Progenitor cell of endocrine pancreas (in vitro differentiated cells): ENCODE measurements at regions not wholly inside any gene's neighbourhood (a gene's known extent, or its start where the extent isn't known, plus 50 kb on each side); places are given as distances from the start of the nearest gene placed in this dataset.

Experiments
- DNase-seq: peaks from one replicate; pipeline ENCODE4 v3.0.0; 2021; ENCODE audit warnings: low spot score; ENCODE audit not compliant: unreplicated experiment
- H3K27ac Mint-ChIP-seq: 2 replicates; pipeline ENCODE4 v1.8.0; 2021; ENCODE audit warnings: mild to moderate bottlenecking, moderate library complexity, mixed read lengths
- H3K27me3 Mint-ChIP-seq: 2 replicates; pipeline ENCODE4 v1.8.0; 2021; ENCODE audit warnings: mixed read lengths
- H3K36me3 Mint-ChIP-seq: 2 replicates; pipeline ENCODE4 v1.8.0; 2022; ENCODE audit warnings: mixed read lengths; ENCODE audit not compliant: insufficient read depth
- H3K4me1 Mint-ChIP-seq: 2 replicates; pipeline ENCODE4 v1.8.0; 2021; ENCODE audit warnings: low read depth, mixed read lengths
- H3K4me3 Mint-ChIP-seq: 2 replicates; pipeline ENCODE4 v1.8.0; 2021; ENCODE audit warnings: low read depth, mild to moderate bottlenecking, moderate library complexity, mixed read lengths
- H3K9me3 Mint-ChIP-seq: 2 replicates; pipeline ENCODE4 v1.8.0; 2021; ENCODE audit warnings: low read depth, mixed read lengths
- TF ChIP-seq, protein P1 (sequence below): fragments of 200-600 bp; sonication (generic); IDR thresholded peaks from one replicate; pipeline ENCODE4 v1.5.0; 2021; ENCODE audit warnings: antibody characterized with exemption, mild to moderate bottlenecking; ENCODE audit not compliant: unreplicated experiment

DNA sequence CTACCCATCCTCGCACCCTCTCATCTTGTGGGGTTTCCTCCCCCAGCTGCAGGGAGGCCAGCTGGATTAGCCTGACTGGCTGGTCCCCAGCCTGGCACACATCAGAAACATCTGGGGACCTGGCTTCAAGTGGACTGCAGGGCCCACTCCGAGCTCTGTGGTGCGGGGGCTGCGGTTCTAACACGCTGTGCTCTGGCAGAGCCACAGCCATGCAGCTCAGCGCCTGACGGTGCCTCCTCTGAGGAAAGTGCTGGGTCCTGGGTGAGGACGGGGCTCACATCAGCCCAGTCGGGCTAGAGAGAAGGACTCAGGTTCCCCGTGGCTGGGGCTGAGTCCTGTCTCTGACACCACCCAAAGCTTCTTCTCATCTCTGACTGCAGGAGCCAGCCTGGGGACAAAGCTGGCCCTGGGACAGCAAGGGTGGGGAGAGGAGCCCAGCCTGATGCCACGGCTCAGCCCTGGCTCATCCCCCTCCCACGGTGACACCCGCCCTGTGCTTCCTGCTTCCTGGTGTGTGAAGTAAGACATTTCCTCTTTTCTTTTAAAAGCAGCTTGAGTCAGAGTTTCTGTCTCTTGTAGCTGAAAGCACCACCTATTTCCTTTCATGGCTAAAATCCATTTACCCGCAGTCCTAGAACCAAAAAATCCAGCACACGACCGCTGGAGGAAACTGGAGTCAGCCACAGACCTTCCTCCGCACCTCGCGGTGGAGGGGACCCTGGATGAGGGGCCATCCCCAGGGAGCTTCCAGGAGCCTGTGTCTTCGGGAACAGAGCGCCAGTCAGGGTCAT, 127.4 kb upstream of the AFDN start:
- H3K4me1 Mint-ChIP-seq = peaks cover 27% of the 10 kb centered on the region
- H3K4me3 Mint-ChIP-seq = no peak overlapping the region
- H3K27ac Mint-ChIP-seq = peak overlapping the region; percentile 71
- no peak for DNase-seq
- no peaks in the 10 kb centered on the region for H3K27me3 Mint-ChIP-seq
- TF ChIP-seq, protein P1, sequence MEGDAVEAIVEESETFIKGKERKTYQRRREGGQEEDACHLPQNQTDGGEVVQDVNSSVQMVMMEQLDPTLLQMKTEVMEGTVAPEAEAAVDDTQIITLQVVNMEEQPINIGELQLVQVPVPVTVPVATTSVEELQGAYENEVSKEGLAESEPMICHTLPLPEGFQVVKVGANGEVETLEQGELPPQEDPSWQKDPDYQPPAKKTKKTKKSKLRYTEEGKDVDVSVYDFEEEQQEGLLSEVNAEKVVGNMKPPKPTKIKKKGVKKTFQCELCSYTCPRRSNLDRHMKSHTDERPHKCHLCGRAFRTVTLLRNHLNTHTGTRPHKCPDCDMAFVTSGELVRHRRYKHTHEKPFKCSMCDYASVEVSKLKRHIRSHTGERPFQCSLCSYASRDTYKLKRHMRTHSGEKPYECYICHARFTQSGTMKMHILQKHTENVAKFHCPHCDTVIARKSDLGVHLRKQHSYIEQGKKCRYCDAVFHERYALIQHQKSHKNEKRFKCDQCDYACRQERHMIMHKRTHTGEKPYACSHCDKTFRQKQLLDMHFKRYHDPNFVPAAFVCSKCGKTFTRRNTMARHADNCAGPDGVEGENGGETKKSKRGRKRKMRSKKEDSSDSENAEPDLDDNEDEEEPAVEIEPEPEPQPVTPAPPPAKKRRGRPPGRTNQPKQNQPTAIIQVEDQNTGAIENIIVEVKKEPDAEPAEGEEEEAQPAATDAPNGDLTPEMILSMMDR = no peak
- peaks cover 2% of the 10 kb centered on the region for H3K9me3 Mint-ChIP-seq
- H3K36me3 Mint-ChIP-seq = no peaks in the 10 kb centered on the region

GRCh38 chr6:167700199-167700598, 126.5 kb upstream of the AFDN start:
- peaks cover 27% of the 10 kb centered on the region for H3K4me1 Mint-ChIP-seq
- H3K9me3 Mint-ChIP-seq = no peaks in the 10 kb centered on the region
- DNase-seq = no peak
- no peak overlapping the region for H3K27ac Mint-ChIP-seq
- TF ChIP-seq, protein P1 = no peak
- no peak overlapping the region for H3K4me3 Mint-ChIP-seq
- no peaks in the 10 kb centered on the region for H3K36me3 Mint-ChIP-seq
- no peaks in the 10 kb centered on the region for H3K27me3 Mint-ChIP-seq

DNA sequence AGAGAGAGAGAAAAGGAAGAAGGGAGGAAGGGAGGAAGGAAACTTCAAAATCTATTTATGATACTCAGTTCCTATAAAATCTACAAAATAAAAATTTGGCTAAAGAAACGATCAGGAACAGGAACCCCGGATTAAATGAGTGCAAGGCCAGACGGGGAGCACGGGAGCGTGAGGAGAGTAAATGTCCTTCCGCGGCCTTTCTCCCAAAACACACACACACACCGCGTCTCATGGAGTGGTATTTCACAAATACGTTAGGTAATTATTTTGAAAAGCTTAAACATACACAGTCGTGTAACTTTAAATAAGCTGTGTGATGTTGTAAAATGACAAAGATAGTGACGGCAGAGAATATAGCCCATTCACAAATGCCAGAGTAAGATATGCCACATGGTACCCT, 125.7 kb upstream of the AFDN start:
- H3K27ac Mint-ChIP-seq = peak overlapping the region; percentile 82
- no peak overlapping the region for H3K4me3 Mint-ChIP-seq
- H3K9me3 Mint-ChIP-seq = no peaks in the 10 kb centered on the region
- TF ChIP-seq, protein P1 = no peak
- no peak for DNase-seq
- no peaks in the 10 kb centered on the region for H3K36me3 Mint-ChIP-seq
- H3K27me3 Mint-ChIP-seq = no peaks in the 10 kb centered on the region
- peaks cover 27% of the 10 kb centered on the region for H3K4me1 Mint-ChIP-seq

DNA sequence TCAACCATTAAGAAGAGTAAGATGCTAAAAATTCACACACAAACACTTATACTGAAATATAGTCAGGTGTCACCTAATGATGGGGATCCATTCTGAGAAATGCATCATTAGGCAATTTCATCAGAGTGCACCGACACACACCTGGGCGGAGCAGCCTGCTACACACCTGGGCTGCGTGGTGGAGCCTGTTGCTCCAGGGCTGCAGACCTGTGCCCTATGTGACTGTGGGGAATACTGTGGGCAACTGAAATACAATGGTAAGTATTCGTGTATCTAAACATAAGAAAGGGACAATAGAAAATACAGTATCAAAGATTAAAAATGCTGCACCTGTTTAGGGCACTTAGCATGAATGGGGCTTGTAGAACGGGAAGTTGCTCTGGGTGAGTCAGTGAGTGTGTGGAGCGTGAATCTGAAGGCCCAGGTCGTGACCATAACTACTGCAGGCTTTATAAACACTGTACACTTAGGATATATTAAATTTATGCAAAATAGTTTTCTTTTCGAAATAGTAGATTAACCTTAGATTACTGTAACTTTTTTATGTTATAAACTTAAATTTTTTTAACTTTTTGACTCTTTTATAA, 124.4 kb upstream of the AFDN start:
- no peaks in the 10 kb centered on the region for H3K36me3 Mint-ChIP-seq
- no peaks in the 10 kb centered on the region for H3K9me3 Mint-ChIP-seq
- peaks cover 25% of the 10 kb centered on the region for H3K4me1 Mint-ChIP-seq
- no peak overlapping the region for H3K4me3 Mint-ChIP-seq
- DNase-seq = no peak
- TF ChIP-seq, protein P1 = no peak
- no peaks in the 10 kb centered on the region for H3K27me3 Mint-ChIP-seq
- no peak overlapping the region for H3K27ac Mint-ChIP-seq

- TF ChIP-seq, protein P1 = no peak
- no peak overlapping the region for H3K4me3 Mint-ChIP-seq
- no peak overlapping the region for H3K27ac Mint-ChIP-seq
- no peaks in the 10 kb centered on the region for H3K36me3 Mint-ChIP-seq
- no peak for DNase-seq
- peaks cover 28% of the 10 kb centered on the region for H3K4me1 Mint-ChIP-seq
- no peaks in the 10 kb centered on the region for H3K9me3 Mint-ChIP-seq
- no peaks in the 10 kb centered on the region for H3K27me3 Mint-ChIP-seq
Measured at GRCh38 chr6:167703347-167703746, 123.4 kb upstream of the AFDN start.
